ENCODE measurements at regions not wholly inside any gene's neighbourhood (a gene's known extent, or its start where the extent isn't known, plus 50 kb on each side); places are given as distances from the start of the nearest gene placed in this dataset.
A peak's percentile ranks its signal among the peaks of the same experiment; 100 is the strongest.
"Not testable (repeated sequence)": the region's sequence is repeated elsewhere in the genome, so short reads cannot be mapped to it uniquely, and the experiment has no call there.

DNA sequence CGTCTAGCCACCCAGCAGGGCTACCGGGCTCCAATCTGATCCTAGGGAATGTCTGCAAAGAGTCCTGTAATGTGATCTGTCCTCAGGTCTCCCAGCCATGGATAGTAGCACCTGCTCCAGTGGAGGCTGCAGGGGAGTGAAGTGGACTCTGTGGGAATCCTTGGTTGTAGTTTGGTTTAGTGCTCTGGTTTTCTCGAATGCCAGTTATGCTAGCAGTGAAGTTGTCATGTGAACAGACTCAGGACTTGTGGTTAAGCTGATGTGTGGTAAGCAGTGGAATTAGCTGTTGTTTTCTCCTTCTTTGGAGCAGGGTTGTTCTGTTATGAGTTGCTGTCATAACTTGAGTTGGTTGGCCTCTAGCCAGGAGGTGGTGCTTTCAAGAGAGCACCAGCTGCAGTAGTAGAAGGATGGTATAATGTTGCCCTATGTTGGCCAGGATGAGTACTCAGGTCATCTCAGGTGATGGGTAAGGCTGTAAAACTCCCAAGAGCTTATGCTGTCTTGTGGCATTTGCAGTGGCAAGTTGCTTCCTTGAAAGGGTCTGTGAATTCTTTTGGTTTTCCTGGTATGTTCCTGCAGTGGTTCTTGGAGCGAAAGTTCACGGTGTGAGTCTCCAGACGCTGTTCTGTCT, 390.2 kb downstream of the UTRN start:
- TF ChIP-seq, protein P1, sequence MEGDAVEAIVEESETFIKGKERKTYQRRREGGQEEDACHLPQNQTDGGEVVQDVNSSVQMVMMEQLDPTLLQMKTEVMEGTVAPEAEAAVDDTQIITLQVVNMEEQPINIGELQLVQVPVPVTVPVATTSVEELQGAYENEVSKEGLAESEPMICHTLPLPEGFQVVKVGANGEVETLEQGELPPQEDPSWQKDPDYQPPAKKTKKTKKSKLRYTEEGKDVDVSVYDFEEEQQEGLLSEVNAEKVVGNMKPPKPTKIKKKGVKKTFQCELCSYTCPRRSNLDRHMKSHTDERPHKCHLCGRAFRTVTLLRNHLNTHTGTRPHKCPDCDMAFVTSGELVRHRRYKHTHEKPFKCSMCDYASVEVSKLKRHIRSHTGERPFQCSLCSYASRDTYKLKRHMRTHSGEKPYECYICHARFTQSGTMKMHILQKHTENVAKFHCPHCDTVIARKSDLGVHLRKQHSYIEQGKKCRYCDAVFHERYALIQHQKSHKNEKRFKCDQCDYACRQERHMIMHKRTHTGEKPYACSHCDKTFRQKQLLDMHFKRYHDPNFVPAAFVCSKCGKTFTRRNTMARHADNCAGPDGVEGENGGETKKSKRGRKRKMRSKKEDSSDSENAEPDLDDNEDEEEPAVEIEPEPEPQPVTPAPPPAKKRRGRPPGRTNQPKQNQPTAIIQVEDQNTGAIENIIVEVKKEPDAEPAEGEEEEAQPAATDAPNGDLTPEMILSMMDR (IDR thresholded peaks at IDR 0.05; ENCODE audit: low read depth, low read length): no peak
- DNase-seq (ENCODE audit: extremely low read depth, low read depth): no peak

GRCh38 chr6:144676310-144676709, 391.2 kb downstream of the UTRN start:
- not testable (repeated sequence) for DNase-seq (ENCODE audit: extremely low read depth, low read depth)

DNA sequence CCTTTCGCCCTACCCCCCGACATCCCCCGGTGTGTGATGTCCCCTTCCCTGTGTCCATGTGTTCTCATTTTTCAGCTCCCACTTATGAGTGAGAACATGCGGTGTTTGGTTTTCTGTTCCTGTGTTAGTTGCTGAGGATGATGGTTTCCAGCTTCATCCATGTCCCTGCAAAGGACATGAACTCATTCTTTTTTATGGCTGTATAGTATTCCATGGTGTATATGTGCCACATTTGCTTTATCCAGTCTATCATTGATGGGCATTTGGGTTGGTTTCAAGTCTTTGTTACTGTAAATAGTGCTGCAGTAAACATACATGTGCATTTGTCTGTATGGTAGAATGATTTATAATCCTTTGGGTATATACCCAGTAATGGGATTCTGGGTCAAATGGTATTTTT, 392.1 kb downstream of the UTRN start:
- DNase-seq (ENCODE audit: extremely low read depth, low read depth): not testable (repeated sequence)

GRCh38 chr6:144678844-144679243, 393.7 kb downstream of the UTRN start:
- DNase-seq (ENCODE audit: extremely low read depth, low read depth): peak; percentile 51
- TF ChIP-seq, protein P1 (IDR thresholded peaks at IDR 0.05; ENCODE audit: low read depth, low read length): no peak

- TF ChIP-seq, protein P1 (IDR thresholded peaks at IDR 0.05; ENCODE audit: low read depth, low read length): no peak
- DNase-seq (ENCODE audit: extremely low read depth, low read depth): no peak
Measured at GRCh38 chr6:144681334-144681733, 396.2 kb downstream of the UTRN start.

GRCh38 chr6:144683216-144684070, 398.3 kb downstream of the UTRN start:
- TF ChIP-seq, protein P1 (IDR thresholded peaks at IDR 0.05; ENCODE audit: low read depth, low read length): no peak
- no peak for DNase-seq (ENCODE audit: extremely low read depth, low read depth)

GRCh38 chr6:144688713-144689112, 403.6 kb downstream of the UTRN start:
- TF ChIP-seq, protein P1 (IDR thresholded peaks at IDR 0.05; ENCODE audit: low read depth, low read length): no peak
- DNase-seq (ENCODE audit: extremely low read depth, low read depth): no peak

DNA sequence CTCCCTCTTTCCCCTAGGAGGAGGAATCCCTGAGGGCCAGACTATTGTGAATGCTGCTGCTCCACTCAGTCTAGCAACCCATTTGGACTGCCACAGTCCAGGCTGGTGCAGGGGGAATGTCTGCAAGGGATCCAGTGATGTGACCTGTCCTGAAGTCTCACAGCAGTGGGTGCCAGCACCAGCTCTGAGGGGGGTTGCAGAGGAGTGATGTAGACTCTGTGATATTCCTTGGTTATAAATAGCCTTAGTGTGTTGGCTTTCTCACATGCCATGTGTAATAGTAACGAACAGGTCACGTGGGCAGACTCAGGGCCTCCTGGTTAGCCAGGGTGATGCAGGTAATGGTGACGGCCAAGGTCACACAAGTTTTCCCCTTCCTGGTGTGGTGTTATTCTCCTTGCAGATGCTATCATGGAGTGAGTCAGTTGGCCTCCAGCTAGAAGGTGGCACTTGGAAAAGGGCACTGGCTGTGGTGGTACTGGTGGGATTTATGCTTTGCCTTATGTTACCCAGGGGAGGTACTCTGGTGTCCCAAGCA, 404.4 kb downstream of the UTRN start:
- TF ChIP-seq, protein P1 (IDR thresholded peaks at IDR 0.05; ENCODE audit: low read depth, low read length): no peak
- DNase-seq (ENCODE audit: extremely low read depth, low read depth): no peak

Measured in AG09319 (cell line).